ENCODE measurements at regions not wholly inside any gene's neighbourhood (a gene's known extent, or its start where the extent isn't known, plus 50 kb on each side); places are given as distances from the start of the nearest gene placed in this dataset.

GRCh38 chr21:28181730-28182129, 810.9 kb downstream of the LTN1 start:
- H3K27ac ChIP-seq: no peak overlapping the region
- no peak for TF ChIP-seq CTCF (IDR thresholded peaks at IDR 0.05)
- no peaks in the 10 kb centered on the region for H3K4me1 ChIP-seq (ENCODE audit: control insufficient read depth in 1 of 2, low read depth in 2 of 2)
- H3K27me3 ChIP-seq (replicated peaks; ENCODE audit: insufficient read depth): no peaks in the 10 kb centered on the region
- H3K4me3 ChIP-seq: no peak overlapping the region
- DNase-seq (ENCODE audit: low spot score) (no peak), ATAC-seq (ENCODE audit: insufficient number of reproducible peaks, low FRiP score, low read depth) (no peak)
- H3K36me3 ChIP-seq: no peaks in the 10 kb centered on the region
- H3K9me3 ChIP-seq: no peaks in the 10 kb centered on the region

DNA sequence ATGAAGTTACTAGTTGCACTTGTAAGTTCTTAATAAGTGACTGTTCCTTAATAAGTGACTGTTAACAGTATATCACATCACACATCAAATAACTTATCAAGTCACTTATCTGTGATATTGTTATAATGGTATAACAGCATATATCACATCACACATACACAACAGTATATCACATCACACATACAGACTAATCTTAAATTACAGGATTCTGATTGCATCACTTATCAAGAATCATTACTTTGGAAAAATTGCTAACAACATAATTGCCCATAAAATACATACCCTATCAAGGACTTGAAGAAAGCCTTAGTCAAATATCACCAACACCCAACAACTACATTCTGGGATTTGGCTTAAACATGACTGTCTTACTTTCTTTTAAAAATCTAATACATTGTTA, 813.5 kb downstream of the LTN1 start:
- Histone ChIP-seq H3K36me3 (no peaks in the 10 kb centered on the region), H3K27ac (no peak overlapping the region), H3K27me3 (replicated peaks; ENCODE audit: insufficient read depth) (no peaks in the 10 kb centered on the region), H3K4me1 (ENCODE audit: control insufficient read depth in 1 of 2, low read depth in 2 of 2) (no peaks in the 10 kb centered on the region), H3K4me3 (no peak overlapping the region), H3K9me3 (no peaks in the 10 kb centered on the region)
- ATAC-seq (ENCODE audit: insufficient number of reproducible peaks, low FRiP score, low read depth): no peak
- no peak for DNase-seq (ENCODE audit: low spot score)
- no peak for TF ChIP-seq CTCF (IDR thresholded peaks at IDR 0.05)

- DNase-seq (ENCODE audit: low spot score) (no peak), ATAC-seq (ENCODE audit: insufficient number of reproducible peaks, low FRiP score, low read depth) (no peak)
- H3K27ac ChIP-seq: no peak overlapping the region
- no peaks in the 10 kb centered on the region for H3K36me3 ChIP-seq
- no peak overlapping the region for H3K4me3 ChIP-seq
- H3K27me3 ChIP-seq (replicated peaks; ENCODE audit: insufficient read depth): no peaks in the 10 kb centered on the region
- no peaks in the 10 kb centered on the region for H3K9me3 ChIP-seq
- no peak for TF ChIP-seq CTCF (IDR thresholded peaks at IDR 0.05)
- H3K4me1 ChIP-seq (ENCODE audit: control insufficient read depth in 1 of 2, low read depth in 2 of 2): no peaks in the 10 kb centered on the region
Observed at GRCh38 chr21:28177124-28177523, 815.6 kb downstream of the LTN1 start.

DNA sequence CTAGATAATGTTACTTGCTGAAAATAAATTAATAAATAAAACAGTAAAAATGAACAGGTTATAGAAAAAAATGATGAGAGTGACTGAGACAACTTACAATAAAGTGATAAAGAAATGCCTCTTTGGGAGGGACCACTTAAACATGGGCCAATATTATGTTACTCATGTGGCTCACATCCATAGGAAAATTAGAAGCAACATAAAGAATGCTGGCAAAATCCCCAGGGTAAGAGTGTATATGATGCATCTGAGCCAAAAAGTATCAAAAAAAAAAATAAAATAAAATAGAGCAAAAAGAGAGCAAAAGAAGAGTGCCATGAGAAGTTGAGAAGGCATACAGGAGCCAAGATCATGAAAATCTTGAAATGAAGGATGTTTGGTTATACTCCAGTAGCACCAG, 818.0 kb downstream of the LTN1 start:
- DNase-seq (ENCODE audit: low spot score): no peak
- ATAC-seq (ENCODE audit: insufficient number of reproducible peaks, low FRiP score, low read depth): no peak
- TF ChIP-seq CTCF (IDR thresholded peaks at IDR 0.05): no peak
- H3K36me3 ChIP-seq: no peaks in the 10 kb centered on the region
- H3K4me3 ChIP-seq: no peak overlapping the region
- H3K27ac ChIP-seq: no peak overlapping the region
- H3K4me1 ChIP-seq (ENCODE audit: control insufficient read depth in 1 of 2, low read depth in 2 of 2): no peaks in the 10 kb centered on the region
- no peaks in the 10 kb centered on the region for H3K27me3 ChIP-seq (replicated peaks; ENCODE audit: insufficient read depth)
- no peaks in the 10 kb centered on the region for H3K9me3 ChIP-seq

DNA sequence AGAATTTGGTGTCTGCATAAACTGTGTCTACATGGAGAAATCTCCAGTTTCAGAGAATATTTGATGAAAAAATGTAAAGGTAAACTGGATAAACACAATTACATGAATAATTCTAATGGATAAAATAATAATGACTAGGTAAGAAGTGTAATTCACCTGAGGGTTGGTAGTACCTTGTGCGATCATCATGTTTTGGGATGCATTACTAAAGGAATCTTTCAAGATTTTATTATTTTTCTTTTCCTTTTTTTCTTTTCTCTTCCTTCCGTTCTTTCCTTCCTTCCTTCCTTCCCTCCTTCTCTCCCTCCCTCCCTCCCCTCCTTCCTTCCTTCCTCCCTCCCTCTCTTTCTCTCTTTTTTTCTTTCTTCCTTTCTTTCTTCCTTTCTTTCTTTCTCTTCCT, 818.7 kb downstream of the LTN1 start:
- no peaks in the 10 kb centered on the region for H3K4me1 ChIP-seq (ENCODE audit: control insufficient read depth in 1 of 2, low read depth in 2 of 2)
- ATAC-seq (ENCODE audit: insufficient number of reproducible peaks, low FRiP score, low read depth): no peak
- H3K9me3 ChIP-seq: no peaks in the 10 kb centered on the region
- H3K27me3 ChIP-seq (replicated peaks; ENCODE audit: insufficient read depth): no peaks in the 10 kb centered on the region
- no peak overlapping the region for H3K4me3 ChIP-seq
- DNase-seq (ENCODE audit: low spot score): no peak
- H3K36me3 ChIP-seq: no peaks in the 10 kb centered on the region
- TF ChIP-seq CTCF (IDR thresholded peaks at IDR 0.05): no peak
- no peak overlapping the region for H3K27ac ChIP-seq

All from thoracic aorta (tissue), 2 donors.